Peyer's patch (tissue), 4 donors: ENCODE measurements at regions not wholly inside any gene's neighbourhood (a gene's known extent, or its start where the extent isn't known, plus 50 kb on each side); places are given as distances from the start of the nearest gene placed in this dataset.

ENCODE experiments used
- POLR2A ChIP-seq, 2 donors: fragments of 450-650 bp; IDR thresholded peaks; one replicate each; pipeline ENCODE4 v1.5.1; 2017; ENCODE audit warnings: antibody characterized with exemption in 2 of 2, mild to moderate bottlenecking in 2 of 2, moderate library complexity in 2 of 2
- TF ChIP-seq, protein P1 (sequence below), 6 experiments: fragments of 450-650 bp in 4 of 6; fragments of 200-600 bp in 2 of 6; sonication (generic) in 1 of 6; IDR thresholded peaks; one replicate each; pipeline ENCODE4 v1.5.1; 2017 to 2019; ENCODE audit warnings: antibody characterized with exemption in 6 of 6, mild to moderate bottlenecking in 3 of 6, moderate library complexity in 1 of 6

DNA sequence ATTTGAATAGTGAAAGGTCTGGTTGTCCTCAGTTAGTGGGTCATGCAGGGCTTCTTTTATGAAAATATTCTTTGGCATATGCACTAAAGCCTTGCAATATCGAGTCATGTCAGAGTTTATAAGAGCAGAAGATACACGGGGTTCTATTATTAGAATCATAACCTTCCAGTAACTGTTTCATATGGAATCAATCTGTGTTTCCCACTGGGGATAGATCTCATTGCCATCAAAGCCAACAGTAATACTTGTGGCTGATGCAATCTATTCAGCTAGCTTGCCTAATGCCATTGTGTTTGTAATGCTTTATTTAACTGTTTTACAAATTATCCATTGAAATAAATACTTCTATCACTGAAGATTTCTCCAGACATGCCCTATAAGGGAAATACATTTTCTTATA is 746.9 kb upstream of the PCDH9 start:
- TF ChIP-seq, protein P1, sequence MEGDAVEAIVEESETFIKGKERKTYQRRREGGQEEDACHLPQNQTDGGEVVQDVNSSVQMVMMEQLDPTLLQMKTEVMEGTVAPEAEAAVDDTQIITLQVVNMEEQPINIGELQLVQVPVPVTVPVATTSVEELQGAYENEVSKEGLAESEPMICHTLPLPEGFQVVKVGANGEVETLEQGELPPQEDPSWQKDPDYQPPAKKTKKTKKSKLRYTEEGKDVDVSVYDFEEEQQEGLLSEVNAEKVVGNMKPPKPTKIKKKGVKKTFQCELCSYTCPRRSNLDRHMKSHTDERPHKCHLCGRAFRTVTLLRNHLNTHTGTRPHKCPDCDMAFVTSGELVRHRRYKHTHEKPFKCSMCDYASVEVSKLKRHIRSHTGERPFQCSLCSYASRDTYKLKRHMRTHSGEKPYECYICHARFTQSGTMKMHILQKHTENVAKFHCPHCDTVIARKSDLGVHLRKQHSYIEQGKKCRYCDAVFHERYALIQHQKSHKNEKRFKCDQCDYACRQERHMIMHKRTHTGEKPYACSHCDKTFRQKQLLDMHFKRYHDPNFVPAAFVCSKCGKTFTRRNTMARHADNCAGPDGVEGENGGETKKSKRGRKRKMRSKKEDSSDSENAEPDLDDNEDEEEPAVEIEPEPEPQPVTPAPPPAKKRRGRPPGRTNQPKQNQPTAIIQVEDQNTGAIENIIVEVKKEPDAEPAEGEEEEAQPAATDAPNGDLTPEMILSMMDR (IDR thresholded peaks at IDR 0.05) = no peak
- TF ChIP-seq POLR2A (IDR thresholded peaks at IDR 0.05) = no peak
